GM12865 (cell line): ENCODE measurements at regions not wholly inside any gene's neighbourhood (a gene's known extent, or its start where the extent isn't known, plus 50 kb on each side); places are given as distances from the start of the nearest gene placed in this dataset.
"Not testable (repeated sequence)": the region's sequence is repeated elsewhere in the genome, so short reads cannot be mapped to it uniquely, and the experiment has no call there.

Experiments
- DNase-seq: peaks from one replicate; pipeline ENCODE4 v3.0.0; 2010; ENCODE audit warnings: low read depth
- H3K4me3 ChIP-seq: 2 replicates; pipeline ENCODE4 v1.5.1; 2011; ENCODE audit warnings: mild to moderate bottlenecking, low read depth, low read length, control low read depth
- TF ChIP-seq, protein P1 (sequence below): IDR thresholded peaks from 2 replicates; pipeline ENCODE4 v1.5.1; 2011; ENCODE audit warnings: low read length, control low read depth, low read depth, inconsistent platforms; ENCODE audit not compliant: insufficient read depth; ENCODE audit errors: missing control alignments

DNA sequence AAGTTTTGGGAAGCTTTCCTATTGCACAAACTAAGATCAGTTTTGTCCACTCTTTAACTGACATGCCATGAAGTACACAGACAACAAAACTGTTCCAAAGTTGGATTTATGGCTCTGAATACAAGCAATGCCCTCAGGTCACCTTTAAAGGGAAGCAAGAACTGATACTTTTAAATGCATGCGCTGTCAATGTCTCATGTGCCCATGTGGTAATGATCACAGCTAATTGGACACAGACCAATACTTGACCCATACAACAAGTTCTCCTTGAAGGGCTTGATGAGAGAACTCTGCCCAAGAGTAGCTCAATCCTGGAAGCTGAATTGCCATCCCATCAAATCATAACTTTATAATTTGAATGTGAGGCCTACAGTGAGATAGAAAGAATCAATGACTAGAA is 624.9 kb downstream of the ETS1 start:
- no peak for DNase-seq
- H3K4me3 ChIP-seq, result no peak overlapping the region
- TF ChIP-seq, protein P1, sequence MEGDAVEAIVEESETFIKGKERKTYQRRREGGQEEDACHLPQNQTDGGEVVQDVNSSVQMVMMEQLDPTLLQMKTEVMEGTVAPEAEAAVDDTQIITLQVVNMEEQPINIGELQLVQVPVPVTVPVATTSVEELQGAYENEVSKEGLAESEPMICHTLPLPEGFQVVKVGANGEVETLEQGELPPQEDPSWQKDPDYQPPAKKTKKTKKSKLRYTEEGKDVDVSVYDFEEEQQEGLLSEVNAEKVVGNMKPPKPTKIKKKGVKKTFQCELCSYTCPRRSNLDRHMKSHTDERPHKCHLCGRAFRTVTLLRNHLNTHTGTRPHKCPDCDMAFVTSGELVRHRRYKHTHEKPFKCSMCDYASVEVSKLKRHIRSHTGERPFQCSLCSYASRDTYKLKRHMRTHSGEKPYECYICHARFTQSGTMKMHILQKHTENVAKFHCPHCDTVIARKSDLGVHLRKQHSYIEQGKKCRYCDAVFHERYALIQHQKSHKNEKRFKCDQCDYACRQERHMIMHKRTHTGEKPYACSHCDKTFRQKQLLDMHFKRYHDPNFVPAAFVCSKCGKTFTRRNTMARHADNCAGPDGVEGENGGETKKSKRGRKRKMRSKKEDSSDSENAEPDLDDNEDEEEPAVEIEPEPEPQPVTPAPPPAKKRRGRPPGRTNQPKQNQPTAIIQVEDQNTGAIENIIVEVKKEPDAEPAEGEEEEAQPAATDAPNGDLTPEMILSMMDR, result no peak

DNA sequence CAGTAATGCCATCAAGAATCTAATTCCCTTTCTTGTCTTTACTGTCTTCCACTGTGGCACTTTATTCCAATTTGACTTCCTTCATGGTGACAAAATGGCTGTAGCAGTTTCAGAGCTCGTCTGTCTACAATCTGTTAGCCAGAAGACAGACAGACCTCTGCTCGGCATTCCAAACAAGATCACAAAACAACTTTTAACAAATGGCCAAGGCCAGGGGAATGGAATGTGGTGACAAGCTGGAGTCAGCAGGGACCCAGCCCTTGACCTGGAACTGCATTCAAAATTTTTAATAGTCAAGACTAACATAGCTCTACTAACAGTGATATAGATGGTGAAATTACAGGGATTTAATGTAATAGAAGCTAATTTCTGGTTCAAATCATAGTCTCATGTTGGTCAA is 637.2 kb downstream of the ETS1 start:
- DNase-seq, result no peak
- H3K4me3 ChIP-seq, result no peak overlapping the region
- TF ChIP-seq, protein P1, result no peak

DNA sequence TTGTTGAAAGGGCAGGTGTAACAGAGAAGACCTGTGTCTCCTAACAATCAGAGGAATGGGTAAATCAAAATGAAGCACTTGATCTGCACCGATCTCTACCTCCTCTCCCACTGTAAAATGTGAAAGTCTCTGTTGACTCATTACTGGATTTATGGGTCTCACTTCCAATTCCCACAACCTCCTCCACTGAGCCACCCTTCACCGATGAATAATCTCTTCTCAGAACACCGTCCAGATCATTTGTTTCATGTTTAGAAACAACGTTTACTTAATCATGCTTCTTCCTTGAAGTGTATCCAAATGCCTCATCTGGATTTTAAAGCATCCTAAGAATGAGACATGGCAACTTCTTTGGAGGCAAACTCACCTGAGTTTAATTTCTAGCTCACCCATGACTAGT is 643.6 kb downstream of the ETS1 start:
- TF ChIP-seq, protein P1, result no peak
- H3K4me3 ChIP-seq, result no peak overlapping the region
- DNase-seq, result no peak

DNA sequence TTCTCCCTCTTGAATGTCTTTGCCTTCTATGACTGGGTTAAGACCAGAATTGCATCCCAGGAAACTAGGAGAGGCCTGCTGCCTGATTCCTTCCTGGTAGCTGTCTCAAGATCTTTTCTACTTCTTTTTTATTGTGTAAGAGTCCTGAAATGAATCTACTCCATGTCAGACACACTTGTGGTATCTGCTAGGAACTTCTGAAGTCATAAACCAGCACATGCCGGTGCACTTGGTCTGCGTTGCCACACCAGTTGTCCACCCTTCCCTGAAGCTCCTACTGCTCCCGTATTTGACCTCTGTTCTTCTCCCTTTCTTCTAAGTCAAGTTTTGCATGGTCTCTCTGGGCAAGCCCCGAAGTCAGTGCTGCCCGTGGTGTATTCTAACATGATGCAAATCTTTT is 644.2 kb downstream of the ETS1 start:
- H3K4me3 ChIP-seq, result no peak overlapping the region
- DNase-seq, result no peak
- TF ChIP-seq, protein P1, result no peak

- not testable (repeated sequence) for DNase-seq, H3K4me3 ChIP-seq
These were observed 645.8 kb downstream of the ETS1 start for GRCh38 chr11:127941554-127941953.

- H3K4me3 ChIP-seq, result no peak overlapping the region
- no peak for DNase-seq
- TF ChIP-seq, protein P1, result no peak
These were observed 648.4 kb downstream of the ETS1 start for GRCh38 chr11:127939000-127939399.

- TF ChIP-seq, protein P1, result no peak
These were observed 652.3 kb downstream of the ETS1 start for GRCh38 chr11:127935081-127935480.

DNA sequence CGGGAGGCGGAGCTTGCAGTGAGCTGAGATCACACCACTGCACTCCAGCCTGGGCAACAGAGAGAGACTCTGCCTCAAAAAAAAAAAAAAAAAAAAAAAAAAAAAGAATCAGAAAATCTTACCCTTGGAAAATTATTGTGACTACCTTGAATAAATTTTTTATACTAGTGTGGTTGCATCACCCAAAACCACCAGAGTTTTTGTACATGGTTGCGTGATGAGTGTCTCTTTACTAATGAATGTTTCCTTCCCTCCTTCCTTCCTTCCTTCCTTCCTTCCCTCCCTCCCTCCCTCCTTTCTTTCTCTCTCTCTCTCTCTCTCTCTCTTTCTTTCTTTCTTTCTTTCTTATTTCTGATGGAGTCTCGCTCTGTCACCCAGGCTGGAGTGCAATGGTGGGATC is 653.4 kb downstream of the ETS1 start:
- H3K4me3 ChIP-seq, DNase-seq: not testable (repeated sequence)

More at GRCh38 chr11:127935081-127935480, 652.3 kb downstream of the ETS1 start:
- no peak for DNase-seq
- H3K4me3 ChIP-seq, result no peak overlapping the region
